GM18508 (cell line): ENCODE measurements at regions not wholly inside any gene's neighbourhood (a gene's known extent, or its start where the extent isn't known, plus 50 kb on each side); places are given as distances from the start of the nearest gene placed in this dataset.

ENCODE experiments used
- ATAC-seq: cut with Tn5 transposase; IDR thresholded peaks from one replicate; pipeline ENCODE4 v1.9.1; 2021; ENCODE audit warnings: moderate number of reproducible peaks; ENCODE audit not compliant: insufficient read depth, unreplicated experiment

- ATAC-seq = no peak
Observed at GRCh38 chr10:2925631-2926030, 141.7 kb upstream of the PFKP start.

GRCh38 chr10:2924431-2924830, 142.9 kb upstream of the PFKP start:
- ATAC-seq = no peak

- ATAC-seq = no peak
Observed at GRCh38 chr10:2921956-2922680, 145.2 kb upstream of the PFKP start.

- no peak for ATAC-seq
Observed at GRCh38 chr10:2920637-2921036, 146.7 kb upstream of the PFKP start.

GRCh38 chr10:2920168-2920567, 147.2 kb upstream of the PFKP start:
- no peak for ATAC-seq

GRCh38 chr10:2919016-2919415, 148.3 kb upstream of the PFKP start:
- no peak for ATAC-seq

GRCh38 chr10:2918489-2918888, 148.9 kb upstream of the PFKP start:
- ATAC-seq = no peak

- ATAC-seq = no peak
Observed at GRCh38 chr10:2917926-2918325, 149.4 kb upstream of the PFKP start.

GRCh38 chr10:2915412-2915811, 151.9 kb upstream of the PFKP start:
- no peak for ATAC-seq

- no peak for ATAC-seq
Observed at GRCh38 chr10:2914741-2915140, 152.6 kb upstream of the PFKP start.

GRCh38 chr10:2913474-2913873, 153.9 kb upstream of the PFKP start:
- no peak for ATAC-seq

- ATAC-seq = no peak
Observed at GRCh38 chr10:2910656-2911055, 156.7 kb upstream of the PFKP start.

- no peak for ATAC-seq
Observed at GRCh38 chr10:2909921-2910320, 157.4 kb upstream of the PFKP start.

- no peak for ATAC-seq
Observed at GRCh38 chr10:2908851-2909630, 158.3 kb upstream of the PFKP start.

- no peak for ATAC-seq
Observed at GRCh38 chr10:2906974-2907373, 160.4 kb upstream of the PFKP start.

GRCh38 chr10:2905851-2906250, 161.5 kb upstream of the PFKP start:
- ATAC-seq = no peak

GRCh38 chr10:2900530-2900929, 166.8 kb upstream of the PFKP start:
- no peak for ATAC-seq

GRCh38 chr10:2899246-2899951, 167.9 kb upstream of the PFKP start:
- ATAC-seq = no peak

- no peak for ATAC-seq
Observed at GRCh38 chr10:2898509-2898860, 168.9 kb upstream of the PFKP start.

GRCh38 chr10:2897619-2898508, 169.5 kb upstream of the PFKP start:
- ATAC-seq = no peak
